Activated CD4-positive, alpha-beta T cell treated with anti-CD3 and anti-CD28 coated beads, Interleukin-2, amount 10 ng/mL, durations not matched to agents 7 days and 5 days (primary cell): ENCODE measurements at regions not wholly inside any gene's neighbourhood (a gene's known extent, or its start where the extent isn't known, plus 50 kb on each side); places are given as distances from the start of the nearest gene placed in this dataset.

ENCODE experiments used
- CTCF ChIA-PET: fragments of 350-600 bp; sonication (Branson Sonifier 250); formaldehyde crosslinking; loops from one replicate; lab custom pipeline; 2021; ENCODE audit warnings: antibody characterized with exemption; lab: Charles Lee
- POLR2A ChIA-PET: fragments of 350-600 bp; sonication (Branson Sonifier 250); formaldehyde crosslinking; loops from one replicate; lab custom pipeline; 2021; ENCODE audit warnings: antibody characterized with exemption; lab: Charles Lee
- DNase-seq: peaks from one replicate; pipeline ENCODE4 v3.0.0-alpha.2; 2020
- H3K27ac Mint-ChIP-seq: one replicate; pipeline ENCODE4 v1.8.0; 2021; ENCODE audit warnings: mild to moderate bottlenecking, moderate library complexity, mixed read lengths
- H3K27me3 Mint-ChIP-seq: one replicate; pipeline ENCODE4 v1.8.0; 2021; ENCODE audit warnings: mixed read lengths
- H3K36me3 Mint-ChIP-seq: one replicate; pipeline ENCODE4 v1.8.0; 2021; ENCODE audit warnings: low read depth, mixed read lengths
- H3K4me1 Mint-ChIP-seq: one replicate; pipeline ENCODE4 v1.8.0; 2021; ENCODE audit warnings: mixed read lengths
- H3K4me3 Mint-ChIP-seq: one replicate; pipeline ENCODE4 v1.8.0; 2021; ENCODE audit warnings: mild to moderate bottlenecking, moderate library complexity, mixed read lengths
- H3K9me3 Mint-ChIP-seq: one replicate; pipeline ENCODE4 v1.8.0; 2021; ENCODE audit warnings: mixed read lengths

DNA sequence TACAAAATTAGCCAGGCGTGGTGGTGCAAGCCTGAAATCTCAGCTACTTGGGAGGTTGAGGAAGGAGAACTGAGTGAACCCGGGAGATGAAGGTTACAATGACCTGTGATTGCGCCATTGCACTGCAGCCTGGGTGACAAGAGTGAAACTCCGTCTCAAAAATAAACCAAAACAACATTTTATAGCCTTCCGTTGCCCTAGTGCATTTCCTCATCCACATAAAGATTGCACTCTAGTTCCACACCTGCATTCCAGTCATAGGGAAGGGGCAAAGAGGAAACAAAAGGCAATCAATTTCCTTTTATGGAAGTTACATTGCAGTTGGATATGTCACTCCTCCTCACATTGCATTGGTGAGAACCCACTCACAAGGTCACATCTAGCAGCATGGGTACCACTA is 182.7 kb upstream of the ARG1 start:
- Mint-ChIP-seq H3K4me1 (no peaks in the 10 kb centered on the region), H3K27ac (no peak overlapping the region), H3K9me3 (peaks cover 8% of the 10 kb centered on the region), H3K36me3 (peaks cover 9% of the 10 kb centered on the region), H3K4me3 (no peak overlapping the region), H3K27me3 (no peaks in the 10 kb centered on the region)
- POLR2A ChIA-PET: no interaction called here
- no peak for DNase-seq
- CTCF ChIA-PET: no interaction called here

DNA sequence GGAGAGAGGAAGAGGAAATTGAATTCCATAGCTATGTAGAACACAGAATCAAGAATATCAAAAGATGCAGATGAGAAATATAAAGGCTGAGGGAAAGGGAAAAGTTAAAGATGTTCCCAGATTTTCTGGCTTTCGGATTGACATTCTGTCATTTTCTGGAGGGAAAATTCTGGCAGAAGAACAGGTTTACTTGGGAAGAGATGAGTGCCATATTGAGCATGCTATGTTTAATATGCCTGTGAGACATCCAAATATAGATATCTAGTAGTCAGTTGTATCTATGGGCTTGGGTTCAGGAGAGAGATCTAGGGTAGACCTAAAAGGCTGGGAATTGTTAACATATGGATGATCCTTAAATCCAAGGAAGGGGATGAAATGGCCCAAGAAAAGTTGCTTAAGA is 181.9 kb upstream of the ARG1 start:
- CTCF ChIA-PET: interaction anchor here (0.7 kb wide), 1 partner anchor 191 kb away, joined by 3 read pairs; no protein-coding TSS in a partner anchor
- no peak overlapping the region for H3K27ac Mint-ChIP-seq
- H3K4me3 Mint-ChIP-seq: no peak overlapping the region
- no peaks in the 10 kb centered on the region for H3K27me3 Mint-ChIP-seq
- H3K9me3 Mint-ChIP-seq: peaks cover 10% of the 10 kb centered on the region
- H3K36me3 Mint-ChIP-seq: peaks cover 8% of the 10 kb centered on the region
- POLR2A ChIA-PET: no interaction called here
- no peak for DNase-seq
- no peaks in the 10 kb centered on the region for H3K4me1 Mint-ChIP-seq

DNA sequence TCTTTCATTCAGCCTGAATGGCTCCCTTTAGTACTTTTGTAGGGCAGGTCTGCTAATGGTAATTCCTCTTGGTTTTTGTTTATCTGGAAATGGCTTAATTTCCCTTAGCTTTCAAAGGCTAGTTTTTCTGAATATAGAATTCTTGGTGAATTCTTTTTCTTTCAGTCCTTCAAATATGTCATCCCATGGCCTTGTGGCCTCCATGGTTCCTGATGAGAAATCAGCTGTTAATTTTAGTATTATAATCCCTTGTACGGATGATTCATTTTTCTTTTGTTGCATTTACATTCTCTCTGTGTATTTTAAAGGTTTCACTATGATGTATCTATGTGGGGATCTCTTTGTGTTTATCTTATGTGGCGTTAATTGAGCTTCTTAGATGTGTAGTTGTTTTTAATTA is 179.6 kb upstream of the ARG1 start:
- no peaks in the 10 kb centered on the region for H3K27me3 Mint-ChIP-seq
- no peak overlapping the region for H3K27ac Mint-ChIP-seq
- H3K36me3 Mint-ChIP-seq: peaks cover 8% of the 10 kb centered on the region
- H3K4me1 Mint-ChIP-seq: no peaks in the 10 kb centered on the region
- H3K4me3 Mint-ChIP-seq: no peak overlapping the region
- POLR2A ChIA-PET: no interaction called here
- peaks cover 10% of the 10 kb centered on the region for H3K9me3 Mint-ChIP-seq
- CTCF ChIA-PET: no interaction called here
- no peak for DNase-seq

DNA sequence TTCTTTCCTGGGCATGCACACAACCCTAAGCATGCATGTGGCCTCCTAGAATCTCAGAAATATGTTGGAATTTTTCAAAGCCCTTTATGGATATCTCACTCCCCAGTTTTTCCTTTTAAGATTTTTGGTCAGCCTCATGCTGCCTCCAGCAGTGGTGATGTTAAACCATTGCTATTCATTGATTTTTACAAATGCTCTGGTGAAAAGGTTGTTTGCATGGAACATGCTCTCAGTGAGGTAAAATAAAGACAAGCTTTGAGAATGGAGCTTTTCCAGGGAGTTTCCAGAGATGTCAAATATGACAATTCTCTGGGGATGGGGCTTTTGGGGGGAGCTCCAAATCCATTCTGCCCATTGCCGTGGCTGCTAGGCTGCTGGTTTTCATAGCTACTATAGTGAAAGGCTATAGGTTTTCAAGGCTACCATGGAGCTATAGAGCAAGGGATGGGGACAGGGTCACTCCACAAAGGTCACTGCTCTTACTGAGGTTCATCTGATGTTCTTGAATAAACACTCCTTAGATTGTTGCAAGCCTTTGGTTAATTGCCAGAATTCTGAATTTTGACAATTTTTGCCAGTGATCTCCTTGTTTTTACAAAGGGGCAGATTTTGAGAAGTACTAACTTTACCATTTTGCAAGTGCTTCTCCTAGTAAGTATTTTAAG is 178.1 kb upstream of the ARG1 start:
- DNase-seq: no peak
- ChIA-PET POLR2A (interaction anchor here (0.5 kb wide), 1 partner anchor 23 kb away, joined by 4 read pairs; no protein-coding TSS in a partner anchor), CTCF (no interaction called here)
- H3K9me3 Mint-ChIP-seq: peaks cover 11% of the 10 kb centered on the region
- H3K4me1 Mint-ChIP-seq: no peaks in the 10 kb centered on the region
- H3K4me3 Mint-ChIP-seq: no peak overlapping the region
- H3K36me3 Mint-ChIP-seq: peaks cover 8% of the 10 kb centered on the region
- H3K27me3 Mint-ChIP-seq: no peaks in the 10 kb centered on the region
- no peak overlapping the region for H3K27ac Mint-ChIP-seq

DNA sequence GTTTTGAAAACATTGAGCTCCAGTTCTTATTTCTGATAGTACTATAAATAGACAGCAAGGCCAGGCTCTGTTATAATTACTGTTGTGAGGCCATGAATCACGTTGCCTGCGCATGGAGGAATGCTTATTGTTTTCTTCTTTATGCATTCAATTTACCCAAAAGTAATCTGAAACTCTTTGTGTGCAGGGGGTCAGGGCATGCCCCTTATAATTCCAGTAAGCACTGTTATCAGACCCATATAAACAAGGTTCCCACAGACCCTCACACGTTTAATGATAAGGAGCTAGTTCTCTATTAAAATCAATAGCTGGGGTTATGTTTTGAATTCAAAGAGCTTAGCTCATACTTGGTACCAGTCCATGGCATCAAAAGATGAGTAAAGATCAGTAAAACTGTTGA is 174.8 kb upstream of the ARG1 start:
- Mint-ChIP-seq H3K9me3 (peaks cover 27% of the 10 kb centered on the region), H3K4me3 (no peak overlapping the region), H3K4me1 (peaks cover 7% of the 10 kb centered on the region), H3K36me3 (peaks cover 11% of the 10 kb centered on the region), H3K27me3 (no peaks in the 10 kb centered on the region), H3K27ac (no peak overlapping the region)
- DNase-seq: no peak
- CTCF ChIA-PET: interaction anchor here (0.5 kb wide), 1 partner anchor 166 kb away, joined by 3 read pairs; no protein-coding TSS in a partner anchor
- POLR2A ChIA-PET: no interaction called here

DNA sequence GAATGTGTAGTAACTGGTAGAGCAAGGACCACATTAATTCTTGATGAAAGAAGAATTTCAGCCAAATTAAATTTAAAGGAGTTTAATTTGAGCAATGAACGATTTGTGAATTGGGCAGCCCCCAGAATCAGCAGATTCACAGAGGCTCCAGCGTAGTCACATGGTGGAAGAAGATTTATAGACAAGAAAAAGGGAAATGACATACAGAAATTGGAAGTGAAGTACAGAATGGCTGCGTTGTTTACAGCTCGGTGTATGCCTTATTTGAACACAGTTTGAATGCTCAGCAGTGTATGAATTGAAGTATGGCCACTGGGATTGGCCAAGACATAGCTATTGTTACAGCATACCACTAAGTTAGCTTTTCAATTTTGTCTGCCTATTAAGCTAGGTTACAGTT is 173.6 kb upstream of the ARG1 start:
- H3K27me3 Mint-ChIP-seq: no peaks in the 10 kb centered on the region
- ChIA-PET POLR2A (no interaction called here), CTCF (interaction anchor here (0.6 kb wide), 1 partner anchor 154 kb away, joined by 5 read pairs; no protein-coding TSS in a partner anchor)
- H3K27ac Mint-ChIP-seq: no peak overlapping the region
- H3K4me3 Mint-ChIP-seq: no peak overlapping the region
- H3K4me1 Mint-ChIP-seq: peaks cover 7% of the 10 kb centered on the region
- DNase-seq: no peak
- H3K9me3 Mint-ChIP-seq: peaks cover 22% of the 10 kb centered on the region
- H3K36me3 Mint-ChIP-seq: peaks cover 8% of the 10 kb centered on the region

DNA sequence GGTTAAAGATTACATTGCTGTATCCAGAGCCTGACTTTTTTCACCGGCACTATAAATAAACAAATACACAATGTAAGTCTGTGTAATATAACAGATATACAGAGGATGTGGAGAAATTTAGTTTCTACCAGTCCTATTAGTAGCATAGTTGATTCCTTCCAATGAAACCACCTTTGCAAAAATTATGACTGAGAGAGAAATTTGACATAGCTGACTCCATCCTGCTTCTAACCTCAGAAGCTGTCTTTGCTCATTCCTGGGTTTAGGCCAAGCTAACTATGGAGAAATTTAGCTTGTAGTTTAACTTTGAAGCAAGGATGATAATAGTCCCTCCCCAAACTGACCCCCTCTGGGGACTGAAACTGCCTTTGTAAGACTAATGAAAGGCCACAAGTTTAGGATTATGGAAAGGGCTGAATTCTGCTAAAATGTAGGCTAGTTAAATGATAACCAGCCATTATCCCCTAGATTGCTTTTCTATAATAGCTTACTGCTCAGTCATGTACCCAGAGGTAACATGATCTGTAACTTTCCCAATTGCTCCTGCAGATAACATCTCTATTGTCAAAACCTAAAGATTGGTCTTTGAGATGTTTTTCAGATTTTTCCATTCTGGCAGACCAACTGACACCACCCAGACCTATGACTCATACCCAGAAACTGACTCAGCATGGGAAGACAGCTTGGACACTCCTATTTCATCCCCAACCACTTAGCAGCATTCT is 172.8 kb upstream of the ARG1 start:
- Mint-ChIP-seq H3K4me3 (no peak overlapping the region), H3K36me3 (peaks cover 6% of the 10 kb centered on the region), H3K27ac (no peak overlapping the region), H3K4me1 (peaks cover 7% of the 10 kb centered on the region), H3K27me3 (no peaks in the 10 kb centered on the region), H3K9me3 (peaks cover 22% of the 10 kb centered on the region)
- DNase-seq: no peak
- POLR2A ChIA-PET: no interaction called here
- CTCF ChIA-PET: no interaction called here

DNA sequence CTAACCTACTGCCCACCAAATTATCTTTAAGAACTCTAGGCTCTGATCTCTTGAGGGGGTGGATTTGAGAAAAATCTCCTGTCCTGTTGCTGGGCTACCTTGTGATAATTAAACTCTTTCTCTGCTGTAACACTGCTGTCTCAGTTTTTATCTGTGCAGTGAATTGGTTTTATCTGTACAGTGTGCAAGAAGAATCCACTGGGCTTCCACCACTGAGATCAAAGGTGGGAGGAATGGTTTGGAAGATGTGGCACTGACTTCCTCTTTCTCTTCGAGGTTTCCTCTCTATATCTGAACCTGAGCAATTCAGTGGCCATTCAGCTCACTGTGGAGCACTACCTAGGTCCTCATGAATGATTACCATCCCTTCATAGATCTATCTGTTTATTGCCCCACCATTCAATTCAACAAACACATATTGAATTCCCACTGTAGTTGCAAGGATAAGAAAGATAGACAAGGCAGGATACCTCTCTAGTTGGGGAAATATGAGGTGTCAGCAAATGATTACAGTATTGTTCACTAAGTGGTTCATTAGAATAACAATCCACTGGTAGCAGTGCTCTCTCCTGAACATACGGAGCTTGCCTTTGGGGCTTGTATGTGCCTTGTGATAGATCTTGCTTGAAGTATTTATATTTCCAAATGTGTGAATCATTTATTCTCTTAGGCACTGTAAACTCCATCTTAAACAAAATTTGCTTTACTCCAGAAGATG is 172.1 kb upstream of the ARG1 start:
- H3K36me3 Mint-ChIP-seq: peaks cover 4% of the 10 kb centered on the region
- CTCF ChIA-PET: no interaction called here
- H3K27me3 Mint-ChIP-seq: no peaks in the 10 kb centered on the region
- H3K9me3 Mint-ChIP-seq: peaks cover 20% of the 10 kb centered on the region
- POLR2A ChIA-PET: no interaction called here
- peaks cover 7% of the 10 kb centered on the region for H3K4me1 Mint-ChIP-seq
- H3K27ac Mint-ChIP-seq: no peak overlapping the region
- no peak overlapping the region for H3K4me3 Mint-ChIP-seq
- no peak for DNase-seq

DNA sequence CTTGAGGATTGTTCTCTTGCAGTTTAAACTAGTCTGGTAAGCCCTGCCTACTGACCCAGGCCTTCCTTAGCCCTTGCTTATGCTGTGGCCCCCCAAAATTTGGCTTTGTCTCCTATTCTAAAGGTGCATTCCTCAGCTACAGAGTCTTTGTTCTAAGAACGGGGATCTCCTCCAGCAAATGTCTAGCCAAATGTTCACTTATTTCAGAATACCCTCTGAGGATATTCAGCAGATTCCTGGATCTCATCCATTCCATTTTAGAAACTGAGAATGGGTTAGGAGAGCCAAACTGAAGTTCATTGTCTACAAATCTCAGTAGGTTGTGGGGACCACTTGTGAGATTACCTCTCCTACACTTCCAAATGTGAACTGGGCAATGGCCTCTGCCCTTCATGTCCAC is 164.2 kb upstream of the ARG1 start:
- Mint-ChIP-seq H3K4me1 (no peaks in the 10 kb centered on the region), H3K27me3 (no peaks in the 10 kb centered on the region), H3K4me3 (no peak overlapping the region), H3K27ac (no peak overlapping the region), H3K9me3 (peaks cover 15% of the 10 kb centered on the region), H3K36me3 (peaks cover 12% of the 10 kb centered on the region)
- ChIA-PET CTCF (no interaction called here), POLR2A (no interaction called here)
- no peak for DNase-seq

DNA sequence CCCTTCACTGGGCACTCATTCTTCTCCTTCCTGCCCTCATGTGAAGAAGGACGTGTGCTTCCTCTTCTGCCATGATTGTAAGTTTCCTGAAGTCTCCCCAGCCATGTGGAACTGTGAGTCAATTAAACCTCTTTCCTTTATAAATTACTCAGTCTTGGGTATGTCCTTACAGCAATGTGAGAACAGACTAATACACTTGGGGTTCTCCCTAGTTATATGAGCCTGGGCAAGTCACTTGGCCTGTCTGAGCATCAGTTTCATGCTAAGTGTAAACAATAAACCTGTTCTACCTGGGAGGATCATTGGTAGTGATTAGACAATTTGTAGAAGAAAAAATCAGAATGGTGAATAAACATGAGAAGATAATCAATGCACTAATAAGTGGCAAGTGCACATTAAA is 162.2 kb upstream of the ARG1 start:
- H3K27ac Mint-ChIP-seq: no peak overlapping the region
- no peaks in the 10 kb centered on the region for H3K4me1 Mint-ChIP-seq
- DNase-seq: no peak
- H3K36me3 Mint-ChIP-seq: peaks cover 12% of the 10 kb centered on the region
- no peak overlapping the region for H3K4me3 Mint-ChIP-seq
- CTCF ChIA-PET: no interaction called here
- POLR2A ChIA-PET: no interaction called here
- no peaks in the 10 kb centered on the region for H3K27me3 Mint-ChIP-seq
- H3K9me3 Mint-ChIP-seq: peaks cover 15% of the 10 kb centered on the region

DNA sequence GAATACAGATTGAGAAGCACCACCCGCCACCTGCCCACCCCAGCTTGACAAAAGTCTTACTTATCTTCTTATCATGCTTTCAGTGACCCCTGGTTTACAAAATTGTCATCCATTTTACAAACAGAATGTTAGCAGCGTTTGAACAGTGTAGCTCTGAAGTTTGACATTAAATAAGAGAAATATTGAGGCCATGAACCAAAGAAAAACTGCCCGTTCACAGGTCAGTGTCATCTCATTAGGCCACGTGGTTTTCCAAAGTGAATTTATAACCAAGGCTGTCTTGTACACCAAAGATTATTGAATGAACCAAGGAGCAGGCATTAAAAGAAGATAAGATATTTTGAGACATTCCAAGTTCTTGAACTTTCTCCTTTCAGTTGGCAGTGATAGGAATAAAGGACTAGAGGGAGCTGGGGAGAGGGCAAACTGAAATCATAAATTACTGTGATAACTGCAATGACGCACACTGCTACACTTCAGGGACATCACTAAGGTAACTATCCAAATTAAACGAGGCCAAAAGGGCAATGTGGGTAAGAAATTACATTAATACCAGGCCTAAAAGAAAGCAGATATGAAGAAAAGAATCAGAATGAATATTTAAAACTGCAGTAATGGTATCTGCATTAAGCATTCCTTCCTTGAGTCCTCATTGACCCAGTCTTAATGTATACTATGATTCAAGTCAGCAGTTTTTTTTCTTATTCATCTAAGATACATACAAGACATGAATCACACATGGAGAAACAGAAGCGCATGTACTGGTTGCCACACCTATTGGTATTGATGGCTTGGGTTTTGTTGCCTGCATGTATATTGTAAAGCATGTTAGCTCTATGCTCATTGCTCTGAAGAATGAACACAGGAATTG is 159.8 kb upstream of the ARG1 start:
- H3K27me3 Mint-ChIP-seq: no peaks in the 10 kb centered on the region
- ChIA-PET POLR2A (no interaction called here), CTCF (interaction anchor here (0.6 kb wide), 1 partner anchor 100 kb away, joined by 3 read pairs; no protein-coding TSS in a partner anchor)
- no peak overlapping the region for H3K27ac Mint-ChIP-seq
- peaks cover 15% of the 10 kb centered on the region for H3K9me3 Mint-ChIP-seq
- no peaks in the 10 kb centered on the region for H3K4me1 Mint-ChIP-seq
- H3K4me3 Mint-ChIP-seq: no peak overlapping the region
- no peak for DNase-seq
- H3K36me3 Mint-ChIP-seq: peaks cover 12% of the 10 kb centered on the region

DNA sequence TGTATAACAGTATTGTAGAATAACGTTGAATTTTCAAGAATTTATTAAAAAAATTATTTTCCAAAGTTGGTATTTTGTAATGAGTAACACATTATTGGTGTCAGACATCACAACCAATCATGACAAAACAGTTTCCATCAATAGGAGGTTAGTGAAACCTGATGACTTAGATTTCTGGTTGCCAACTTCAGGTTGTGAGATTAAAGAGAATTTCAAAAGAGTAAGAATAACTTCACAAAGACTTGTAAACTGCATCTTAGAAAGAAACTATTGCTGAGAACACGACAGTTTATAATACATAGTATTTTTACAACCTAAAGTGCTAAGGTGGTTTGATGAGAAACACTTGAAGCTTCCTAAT is 159.2 kb upstream of the ARG1 start:
- POLR2A ChIA-PET: no interaction called here

More for the DNA sequence above, 159.2 kb upstream of the ARG1 start:
- Mint-ChIP-seq H3K36me3 (peaks cover 12% of the 10 kb centered on the region), H3K4me3 (no peak overlapping the region), H3K27ac (no peak overlapping the region), H3K4me1 (no peaks in the 10 kb centered on the region), H3K27me3 (no peaks in the 10 kb centered on the region), H3K9me3 (peaks cover 15% of the 10 kb centered on the region)
- CTCF ChIA-PET: no interaction called here
- DNase-seq: no peak
